HL-60 (cell line): ENCODE measurements at regions not wholly inside any gene's neighbourhood (a gene's known extent, or its start where the extent isn't known, plus 50 kb on each side); places are given as distances from the start of the nearest gene placed in this dataset.

Source experiments
- CTCF ChIP-seq: IDR thresholded peaks from one replicate; pipeline ENCODE4 v1.5.1; 2011; ENCODE audit warnings: low read length, control low read depth, inconsistent platforms; ENCODE audit not compliant: insufficient read depth
- POLR2AphosphoS5 ChIP-seq: IDR thresholded peaks from 2 replicates; pipeline ENCODE4 v1.6.1; 2012; ENCODE audit warnings: low read depth
- REST ChIP-seq: IDR thresholded peaks from 2 replicates; pipeline ENCODE4 v1.6.1; 2012; ENCODE audit warnings: low read depth; ENCODE audit not compliant: insufficient replicate concordance

DNA sequence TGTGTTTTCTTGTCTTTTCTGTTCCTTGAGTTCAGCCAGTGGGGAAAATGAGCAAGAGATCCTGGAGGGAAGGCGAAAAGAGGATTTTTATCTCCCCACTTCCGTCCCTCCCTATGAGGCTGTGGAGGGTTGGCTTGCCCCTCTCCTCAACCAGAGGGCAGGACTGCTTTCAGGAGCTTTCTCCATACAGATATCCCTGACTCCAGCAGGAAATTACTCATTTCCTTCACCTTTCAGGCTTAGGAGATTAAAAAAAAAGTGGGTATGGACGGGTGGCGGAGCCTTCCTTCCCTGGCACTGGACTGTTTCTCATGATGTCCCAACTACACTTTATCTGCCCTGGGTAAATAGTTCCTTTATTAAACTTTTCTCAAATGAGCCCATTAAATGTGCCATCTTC, 241.2 kb downstream of the FRK start:
- TF ChIP-seq CTCF (no peak), POLR2AphosphoS5 (no peak), REST (no peak)
